ENCODE measurements at regions not wholly inside any gene's neighbourhood (a gene's known extent, or its start where the extent isn't known, plus 50 kb on each side); places are given as distances from the start of the nearest gene placed in this dataset.

DNA sequence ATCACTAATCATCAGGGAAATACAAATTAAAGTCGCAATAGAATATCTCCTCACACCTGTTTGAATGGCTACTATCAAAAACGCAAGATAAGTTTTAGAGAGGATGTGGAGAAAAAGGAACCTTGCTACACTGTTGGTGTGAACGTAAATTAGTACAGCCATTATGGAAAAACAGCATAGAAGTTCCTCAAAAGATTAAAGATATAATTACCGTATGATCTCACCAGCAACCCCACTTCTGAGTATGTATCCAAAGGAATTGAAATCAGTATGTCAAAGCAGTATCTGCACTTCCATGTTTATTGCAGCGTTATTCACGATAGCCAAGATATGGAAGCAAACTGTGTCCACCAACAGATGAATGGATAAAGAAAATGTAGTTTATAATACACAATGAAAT lies 164.4 kb downstream of the ZNF365 start:
- Histone ChIP-seq H3K27me3 (replicated peaks; ENCODE audit: insufficient read depth) (no peaks in the 10 kb centered on the region), H3K4me3 (no peak overlapping the region), H3K9me2 (ENCODE audit: insufficient read depth) (no peaks in the 10 kb centered on the region), H3K9ac (no peak overlapping the region), H3F3A (ENCODE audit: insufficient read depth) (no peaks in the 10 kb centered on the region), H3K79me2 (ENCODE audit: insufficient read depth) (no peaks in the 10 kb centered on the region), H3K4me2 (ENCODE audit: unreplicated experiment) (no peak overlapping the region), H3K36me3 (ENCODE audit: low read depth) (no peaks in the 10 kb centered on the region), H3K4me1 (ENCODE audit: insufficient read depth) (no peaks in the 10 kb centered on the region), H3K9me3 (ENCODE audit: low read depth) (no peaks in the 10 kb centered on the region), H4K20me1 (ENCODE audit: insufficient read depth) (no peaks in the 10 kb centered on the region), H2AFZ (no peak overlapping the region), H3K27ac (no peak overlapping the region)
- TF ChIP-seq EZH2 (IDR thresholded peaks at IDR 0.05; ENCODE audit: insufficient read depth, poor library complexity, severe bottlenecking), result no peak
- TF ChIP-seq EZH2phosphoT487 (IDR thresholded peaks at IDR 0.05; ENCODE audit: insufficient read depth, low read depth), result no peak
- 75 to 77% methylated on average over 6 of the region's 6 CpGs for WGBS, 2 experiments (ENCODE audit: low coverage in 1 of 2, low lambda C conversion rate in 2 of 2, missing lambda C conversion rate in 2 of 2)
- in situ Hi-C loops (cut with MboI), result no loop called here
- DNase-seq, result no peak

DNA sequence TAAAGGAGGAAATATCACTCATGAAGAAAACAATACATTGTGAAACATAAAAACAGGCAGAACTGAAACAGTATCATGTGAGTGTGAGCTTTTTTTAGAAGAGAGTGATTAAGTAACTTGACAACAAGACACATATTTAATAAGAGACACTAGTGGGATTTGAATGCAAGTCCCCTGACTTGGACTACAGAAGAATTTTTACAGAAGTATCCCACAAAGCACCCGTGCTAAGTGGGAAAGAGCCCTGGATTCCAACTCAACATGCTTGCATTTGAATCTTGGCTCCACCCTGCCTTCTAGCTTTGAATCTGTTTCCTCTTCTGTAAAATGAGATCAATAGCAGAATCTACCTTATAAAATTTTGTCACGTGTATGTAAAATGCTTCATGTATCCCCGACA lies 166.2 kb downstream of the ZNF365 start:
- WGBS, 2 experiments (ENCODE audit: low coverage in 1 of 2, low lambda C conversion rate in 2 of 2, missing lambda C conversion rate in 2 of 2), result 16 to 21% methylated on average over 3 of the region's 3 CpGs

DNA sequence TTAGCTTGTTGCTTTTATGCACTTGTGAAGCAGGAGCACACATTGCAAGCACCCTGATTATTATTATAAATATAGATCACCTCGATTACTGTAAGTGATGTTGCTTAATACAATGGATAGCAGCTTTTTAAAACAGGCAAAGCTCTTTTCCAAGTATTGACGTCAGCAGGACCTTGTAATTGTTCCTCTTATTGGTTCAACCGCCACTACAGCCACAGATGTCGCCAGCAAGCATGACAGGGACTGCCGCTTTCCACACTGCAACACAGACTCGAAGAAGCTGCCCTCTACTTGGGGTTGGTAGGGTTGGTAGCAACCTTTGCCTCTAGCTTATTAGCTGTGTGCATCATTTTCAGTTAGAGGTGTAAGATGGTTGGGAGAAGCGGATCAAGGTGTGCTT lies 167.6 kb downstream of the ZNF365 start:
- H3K27ac ChIP-seq, result no peak overlapping the region
- H3K4me2 ChIP-seq (ENCODE audit: unreplicated experiment), result no peak overlapping the region
- H2AFZ ChIP-seq, result no peak overlapping the region
- no peak overlapping the region for H3K9ac ChIP-seq
- no peaks in the 10 kb centered on the region for H3K79me2 ChIP-seq (ENCODE audit: insufficient read depth)
- no peaks in the 10 kb centered on the region for H3K27me3 ChIP-seq (replicated peaks; ENCODE audit: insufficient read depth)
- H3K9me2 ChIP-seq (ENCODE audit: insufficient read depth), result no peaks in the 10 kb centered on the region
- no peak for TF ChIP-seq EZH2phosphoT487 (IDR thresholded peaks at IDR 0.05; ENCODE audit: insufficient read depth, low read depth)
- no peak for TF ChIP-seq EZH2 (IDR thresholded peaks at IDR 0.05; ENCODE audit: insufficient read depth, poor library complexity, severe bottlenecking)
- in situ Hi-C loops (cut with MboI), result no loop called here
- 79% methylated on average over 7 of the region's 7 CpGs for WGBS, 2 experiments (ENCODE audit: low coverage in 1 of 2, low lambda C conversion rate in 2 of 2, missing lambda C conversion rate in 2 of 2)
- peaks cover 30% of the 10 kb centered on the region for H3F3A ChIP-seq (ENCODE audit: insufficient read depth)
- no peaks in the 10 kb centered on the region for H4K20me1 ChIP-seq (ENCODE audit: insufficient read depth)
- H3K4me3 ChIP-seq, result no peak overlapping the region
- no peaks in the 10 kb centered on the region for H3K9me3 ChIP-seq (ENCODE audit: low read depth)
- H3K36me3 ChIP-seq (ENCODE audit: low read depth), result no peaks in the 10 kb centered on the region
- H3K4me1 ChIP-seq (ENCODE audit: insufficient read depth), result peaks cover 22% of the 10 kb centered on the region
- DNase-seq, result no peak

More for the DNA sequence above, 166.2 kb downstream of the ZNF365 start:
- Histone ChIP-seq H3K9me3 (ENCODE audit: low read depth) (no peaks in the 10 kb centered on the region), H3K4me3 (no peak overlapping the region), H3K4me1 (ENCODE audit: insufficient read depth) (peaks cover 10% of the 10 kb centered on the region), H3F3A (ENCODE audit: insufficient read depth) (peaks cover 16% of the 10 kb centered on the region), H3K79me2 (ENCODE audit: insufficient read depth) (no peaks in the 10 kb centered on the region), H3K9ac (no peak overlapping the region), H2AFZ (no peak overlapping the region), H3K27ac (no peak overlapping the region), H3K36me3 (ENCODE audit: low read depth) (no peaks in the 10 kb centered on the region), H3K9me2 (ENCODE audit: insufficient read depth) (no peaks in the 10 kb centered on the region), H4K20me1 (ENCODE audit: insufficient read depth) (no peaks in the 10 kb centered on the region), H3K27me3 (replicated peaks; ENCODE audit: insufficient read depth) (no peaks in the 10 kb centered on the region), H3K4me2 (ENCODE audit: unreplicated experiment) (no peak overlapping the region)
- no peak for DNase-seq
- in situ Hi-C loops (cut with MboI), result no loop called here
- TF ChIP-seq EZH2 (IDR thresholded peaks at IDR 0.05; ENCODE audit: insufficient read depth, poor library complexity, severe bottlenecking) (no peak), EZH2phosphoT487 (IDR thresholded peaks at IDR 0.05; ENCODE audit: insufficient read depth, low read depth) (no peak)

DNA sequence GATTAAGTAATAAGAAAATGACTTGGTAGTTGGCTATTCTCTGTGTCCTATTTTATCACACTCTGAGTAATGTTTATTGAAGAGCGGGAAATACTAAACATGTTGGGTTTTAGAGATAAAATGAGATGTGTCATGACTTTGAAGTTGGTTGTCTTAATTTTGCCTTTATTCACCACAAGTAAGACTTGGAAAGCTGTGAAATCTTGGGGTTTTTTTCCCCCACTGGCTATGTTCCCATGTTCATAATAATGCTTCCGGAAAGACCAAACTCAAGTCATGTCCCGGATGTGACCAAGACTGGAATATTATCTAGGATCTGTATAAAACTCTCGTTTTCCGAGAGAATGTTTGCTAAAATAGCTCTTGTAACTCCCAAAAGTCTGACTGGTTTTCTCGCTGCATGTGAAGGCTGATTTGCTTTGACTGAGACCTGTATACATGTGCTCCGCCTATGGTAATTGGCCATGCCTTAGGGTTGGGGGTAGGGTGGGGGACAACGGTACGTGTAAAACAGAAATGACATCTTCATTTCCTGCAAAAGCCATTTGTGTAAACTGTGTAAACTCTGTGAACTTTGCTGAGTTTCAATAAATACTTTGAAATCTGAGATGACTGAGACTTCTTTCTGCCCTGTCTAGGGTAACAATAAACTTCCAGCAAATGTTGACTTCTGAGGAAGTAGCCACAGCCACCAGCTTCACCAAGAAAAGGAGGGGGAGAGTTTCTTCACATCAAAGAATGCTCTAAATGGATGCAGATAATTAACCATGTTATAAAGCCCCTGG lies 169.6 kb downstream of the ZNF365 start:
- 97 to 98% methylated on average over 9 of the region's 9 CpGs for WGBS, 2 experiments (ENCODE audit: low coverage in 1 of 2, low lambda C conversion rate in 2 of 2, missing lambda C conversion rate in 2 of 2)
- Histone ChIP-seq H3K9me3 (ENCODE audit: low read depth) (no peaks in the 10 kb centered on the region), H3K79me2 (ENCODE audit: insufficient read depth) (no peaks in the 10 kb centered on the region), H2AFZ (no peak overlapping the region), H3K4me3 (no peak overlapping the region), H3K36me3 (ENCODE audit: low read depth) (no peaks in the 10 kb centered on the region), H3K4me2 (ENCODE audit: unreplicated experiment) (no peak overlapping the region), H3K27me3 (replicated peaks; ENCODE audit: insufficient read depth) (no peaks in the 10 kb centered on the region), H3K9ac (no peak overlapping the region), H3K27ac (no peak overlapping the region), H4K20me1 (ENCODE audit: insufficient read depth) (no peaks in the 10 kb centered on the region), H3F3A (ENCODE audit: insufficient read depth) (peaks cover 33% of the 10 kb centered on the region), H3K4me1 (ENCODE audit: insufficient read depth) (peaks cover 22% of the 10 kb centered on the region), H3K9me2 (ENCODE audit: insufficient read depth) (no peaks in the 10 kb centered on the region)
- in situ Hi-C loops (cut with MboI), result no loop called here
- no peak for TF ChIP-seq EZH2 (IDR thresholded peaks at IDR 0.05; ENCODE audit: insufficient read depth, poor library complexity, severe bottlenecking)
- TF ChIP-seq EZH2phosphoT487 (IDR thresholded peaks at IDR 0.05; ENCODE audit: insufficient read depth, low read depth), result no peak
- DNase-seq, result no peak

Measured in GM23248 (cell line).